Fibroblast of villous mesenchyme (primary cell): ENCODE measurements at regions not wholly inside any gene's neighbourhood (a gene's known extent, or its start where the extent isn't known, plus 50 kb on each side); places are given as distances from the start of the nearest gene placed in this dataset.

Source experiments
- DNase-seq: peaks from one replicate; pipeline ENCODE4 v3.0.0-alpha.2; 2010; ENCODE audit warnings: low read depth
- H3K4me3 ChIP-seq: 2 replicates; pipeline ENCODE4 v1.5.1; 2011; ENCODE audit warnings: low read depth, mild to moderate bottlenecking, low read length
- CTCF ChIP-seq: IDR thresholded peaks from 2 replicates; pipeline ENCODE4 v1.5.1; 2012; ENCODE audit warnings: low read depth, mild to moderate bottlenecking, low read length; ENCODE audit not compliant: insufficient read depth

- no peak for DNase-seq
- no peak for TF ChIP-seq CTCF
- no peak overlapping the region for H3K4me3 ChIP-seq
These were observed 425.3 kb upstream of the FANCL start for GRCh38 chr2:58666323-58666970.

GRCh38 chr2:58665154-58665553, 424.0 kb upstream of the FANCL start:
- DNase-seq = no peak
- TF ChIP-seq CTCF = no peak
- no peak overlapping the region for H3K4me3 ChIP-seq

GRCh38 chr2:58664523-58665151, 423.5 kb upstream of the FANCL start:
- DNase-seq = no peak
- no peak for TF ChIP-seq CTCF
- no peak overlapping the region for H3K4me3 ChIP-seq

- DNase-seq = no peak
- H3K4me3 ChIP-seq = no peak overlapping the region
- TF ChIP-seq CTCF = no peak
These were observed 418.9 kb upstream of the FANCL start for GRCh38 chr2:58660046-58660445.

GRCh38 chr2:58655152-58655551, 414.0 kb upstream of the FANCL start:
- TF ChIP-seq CTCF = no peak
- no peak overlapping the region for H3K4me3 ChIP-seq
- no peak for DNase-seq

- TF ChIP-seq CTCF = no peak
- no peak for DNase-seq
- H3K4me3 ChIP-seq = no peak overlapping the region
These were observed 410.8 kb upstream of the FANCL start for GRCh38 chr2:58651930-58652329.

GRCh38 chr2:58650781-58651180, 409.7 kb upstream of the FANCL start:
- no peak overlapping the region for H3K4me3 ChIP-seq
- no peak for TF ChIP-seq CTCF
- no peak for DNase-seq
